HG02885 (cell line): ENCODE measurements at regions not wholly inside any gene's neighbourhood (a gene's known extent, or its start where the extent isn't known, plus 50 kb on each side); places are given as distances from the start of the nearest gene placed in this dataset.

Experiments
- ATAC-seq: cut with Tn5 transposase; IDR thresholded peaks from one replicate; pipeline ENCODE4 v1.9.1; 2021; ENCODE audit warnings: mild to moderate bottlenecking; ENCODE audit not compliant: unreplicated experiment, poor library complexity

DNA sequence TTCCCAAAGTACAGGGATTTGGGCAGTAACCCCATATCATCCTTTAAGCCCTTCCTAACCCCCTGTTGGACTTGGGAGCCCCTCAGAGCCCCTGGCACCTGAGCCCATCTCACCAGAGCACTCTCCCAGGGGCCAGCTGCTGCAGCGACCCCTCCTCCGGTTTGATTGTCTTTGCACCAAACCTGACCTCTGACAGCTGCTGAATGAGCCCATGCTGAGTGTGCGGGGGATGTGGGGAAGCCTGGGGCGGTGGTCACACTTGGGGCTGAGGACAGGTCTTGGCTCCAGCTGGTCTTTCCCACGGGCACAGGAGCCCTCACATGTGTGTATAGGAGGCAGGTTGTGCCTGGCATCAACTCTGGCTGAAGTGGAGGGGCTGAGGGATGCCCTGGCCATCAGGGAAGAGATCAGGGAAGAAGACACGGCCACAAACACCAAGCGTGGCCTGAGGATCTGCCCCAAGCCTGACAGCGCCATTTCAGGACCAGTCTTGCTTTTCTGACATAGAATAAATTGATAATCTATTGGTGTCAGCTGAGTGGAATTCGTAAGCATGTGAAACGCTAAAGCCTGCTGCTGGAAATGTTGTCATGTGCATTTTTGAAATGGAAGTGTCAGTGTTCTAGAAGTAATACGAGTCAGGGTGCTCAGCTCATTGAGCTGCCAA lies 102.4 kb downstream of the ACKR3 start:
- no peak for ATAC-seq

DNA sequence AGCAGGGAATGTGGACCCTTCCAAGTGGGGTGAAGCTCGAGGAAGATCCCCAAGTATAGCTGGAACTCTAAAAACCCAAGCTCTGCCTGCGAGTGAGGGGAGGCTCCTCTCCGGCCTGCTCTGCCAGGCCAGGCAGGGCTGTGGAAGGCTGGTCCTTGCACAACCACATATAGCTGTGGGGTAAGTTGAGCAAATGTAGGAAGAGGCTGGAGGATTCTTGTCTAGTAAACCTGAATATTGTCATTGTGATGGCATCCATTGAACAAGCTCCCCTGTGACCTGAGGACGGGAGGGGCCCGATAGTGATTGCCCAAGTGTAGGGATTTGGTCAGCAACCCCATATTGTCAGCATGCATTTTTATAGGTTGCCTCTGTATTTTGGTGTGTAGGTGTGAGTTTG lies 103.0 kb downstream of the ACKR3 start:
- ATAC-seq = no peak

DNA sequence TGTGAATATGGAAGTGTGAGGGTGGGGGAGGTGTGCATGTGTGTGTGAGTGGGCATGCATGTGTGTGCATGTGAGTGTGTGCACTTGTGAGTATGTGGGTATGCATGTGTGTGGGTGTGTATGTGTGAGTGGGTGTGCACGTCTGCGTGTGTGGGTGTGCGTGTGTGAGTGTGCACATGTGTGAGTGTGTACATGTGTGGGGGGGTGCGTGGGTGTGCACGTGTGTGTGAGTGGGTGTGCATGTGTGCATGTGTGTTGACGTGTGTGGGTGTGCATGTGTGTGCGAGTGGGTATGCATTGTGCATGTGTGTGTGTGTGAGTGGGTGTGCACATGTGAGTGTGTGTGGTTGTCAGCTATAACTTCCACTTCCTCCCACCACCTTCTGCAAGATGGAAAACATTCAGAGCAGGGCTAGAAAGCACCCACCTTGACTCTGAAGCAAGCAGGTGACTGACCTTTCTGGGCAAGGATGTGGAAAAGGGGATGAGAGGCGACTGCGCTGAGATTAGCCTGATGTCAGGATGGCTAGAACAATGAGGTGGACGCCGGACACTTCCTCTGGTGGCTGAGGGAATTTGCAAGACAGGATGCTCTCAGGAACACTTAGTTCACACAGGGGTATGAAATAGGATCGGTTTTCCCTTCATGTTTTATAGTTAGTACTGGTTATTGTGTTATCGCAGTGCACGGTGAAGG lies 103.6 kb downstream of the ACKR3 start:
- ATAC-seq = no peak

DNA sequence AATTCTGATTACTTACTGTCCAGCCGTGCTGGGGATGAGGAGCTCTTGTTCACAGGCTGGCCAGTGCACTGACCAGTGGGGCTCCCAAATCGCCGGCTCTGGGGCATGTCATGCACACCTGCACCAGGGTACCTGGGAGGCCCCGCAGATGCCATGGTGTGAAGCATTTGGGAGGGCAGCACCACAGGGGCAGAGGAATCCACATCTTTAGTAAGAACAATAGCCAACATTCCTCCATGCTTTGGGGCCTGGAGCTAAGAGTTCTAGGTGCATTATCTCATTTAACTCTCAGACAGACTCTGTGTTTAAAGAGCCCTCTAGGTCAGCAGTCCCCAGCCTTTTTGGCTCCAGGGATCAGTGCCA lies 104.2 kb downstream of the ACKR3 start:
- ATAC-seq = no peak

DNA sequence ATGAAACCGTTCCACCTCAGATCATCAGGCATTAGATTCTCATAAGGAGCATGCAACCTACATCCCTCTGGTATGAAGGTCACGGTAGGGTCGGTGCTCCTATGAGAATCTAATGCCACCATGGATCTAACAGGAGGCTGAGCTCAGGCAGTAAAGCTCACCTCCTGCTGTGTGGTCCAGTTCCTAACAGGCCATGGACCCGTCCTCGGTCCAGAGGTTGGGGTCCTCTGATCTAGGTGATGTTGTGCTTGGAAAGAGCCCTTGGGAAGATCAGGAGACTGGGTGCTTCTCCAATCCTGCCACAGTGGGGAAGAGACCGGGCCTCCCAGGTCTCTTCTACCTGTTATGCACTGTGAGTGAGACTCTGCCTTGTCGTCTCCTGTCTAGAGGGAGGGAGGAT lies 104.6 kb downstream of the ACKR3 start:
- no peak for ATAC-seq

DNA sequence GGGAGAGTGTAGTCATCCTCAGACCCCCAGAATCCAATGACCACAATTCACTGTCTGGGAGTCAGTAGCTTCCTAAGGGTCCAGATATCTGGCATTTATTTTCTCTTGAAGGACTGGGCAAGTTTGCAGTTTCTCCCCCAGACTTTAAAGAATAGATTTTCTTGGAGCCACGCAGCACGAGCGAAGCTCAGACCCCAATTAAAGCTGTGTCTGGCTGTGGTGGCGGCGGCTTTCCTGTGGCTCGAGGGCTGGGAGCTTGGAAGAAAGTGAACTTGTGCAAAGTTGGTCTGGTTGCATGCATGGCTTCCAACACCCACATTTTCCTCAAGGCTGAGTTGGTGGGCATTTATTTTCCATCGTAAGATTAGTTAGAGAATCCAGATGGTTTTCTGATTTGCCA lies 105.0 kb downstream of the ACKR3 start:
- no peak for ATAC-seq

DNA sequence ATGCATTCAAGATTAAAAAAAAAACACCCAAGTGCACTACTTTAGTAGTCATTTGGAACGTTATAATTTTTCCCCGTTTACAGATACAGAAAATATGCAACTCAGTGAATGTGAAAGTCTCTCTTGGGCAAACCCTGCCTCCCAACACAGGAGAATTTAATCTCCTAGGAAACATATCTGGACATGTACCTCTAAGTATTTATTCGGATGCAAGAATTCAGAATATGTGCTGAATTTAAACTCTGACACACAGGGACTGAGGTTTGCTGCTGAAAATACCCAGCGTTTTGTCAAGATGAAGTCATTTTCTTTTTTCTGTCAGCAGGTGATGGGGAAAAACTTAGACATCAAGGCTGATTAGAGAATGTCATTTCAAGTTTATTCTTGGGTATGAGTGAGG lies 105.4 kb downstream of the ACKR3 start:
- ATAC-seq = no peak

DNA sequence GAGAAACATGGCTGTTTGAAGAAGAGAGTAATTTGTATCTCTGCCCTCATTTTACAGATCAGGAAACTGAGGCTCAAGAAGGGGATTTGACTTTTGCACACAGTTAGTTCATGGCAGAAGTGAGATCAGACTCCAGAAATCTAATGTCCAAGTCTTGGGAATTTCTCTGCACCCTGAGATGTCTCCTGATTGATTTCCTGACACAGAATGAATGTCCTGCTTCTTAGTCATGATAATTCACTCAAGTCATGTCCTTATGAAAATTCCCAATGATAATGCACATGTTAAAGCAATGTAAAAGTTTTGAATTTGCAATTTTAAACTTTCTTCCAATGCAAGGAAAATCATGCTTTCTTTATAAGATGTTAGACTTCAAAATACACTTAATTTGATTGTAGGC lies 105.9 kb downstream of the ACKR3 start:
- ATAC-seq = no peak

DNA sequence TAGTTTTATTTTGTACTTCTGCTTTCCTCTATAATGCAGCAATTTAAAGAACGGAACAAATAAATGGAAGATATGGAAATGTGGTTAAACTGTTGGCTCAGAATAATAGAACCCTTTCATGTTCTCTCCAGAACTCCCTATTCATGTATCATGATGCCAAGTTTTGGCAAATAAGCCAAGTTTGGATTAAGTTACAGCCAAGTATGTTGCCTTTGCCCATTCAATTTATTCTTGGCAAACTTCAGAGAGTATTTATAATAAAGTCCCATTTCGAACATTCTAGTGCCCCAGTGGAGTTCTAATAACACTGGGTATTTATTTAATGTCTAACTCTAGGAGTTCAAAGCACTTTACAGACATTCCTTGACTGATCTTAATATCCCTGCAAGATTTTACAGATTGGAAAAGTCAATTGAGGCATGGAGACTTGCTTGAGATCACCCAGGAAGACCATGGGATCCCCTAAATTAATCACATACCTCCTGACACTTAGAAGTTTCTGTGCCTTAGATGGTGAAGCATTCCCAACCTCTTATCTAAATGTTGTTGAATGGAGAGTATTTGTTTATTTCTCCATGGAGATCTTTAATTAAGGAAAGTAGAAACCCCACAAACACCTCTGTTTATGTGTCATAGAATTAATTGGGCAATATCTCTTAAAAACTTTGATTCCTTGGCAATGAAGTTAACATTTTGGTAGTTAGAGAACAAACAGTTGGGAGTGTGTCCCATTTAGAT lies 106.7 kb downstream of the ACKR3 start:
- no peak for ATAC-seq

DNA sequence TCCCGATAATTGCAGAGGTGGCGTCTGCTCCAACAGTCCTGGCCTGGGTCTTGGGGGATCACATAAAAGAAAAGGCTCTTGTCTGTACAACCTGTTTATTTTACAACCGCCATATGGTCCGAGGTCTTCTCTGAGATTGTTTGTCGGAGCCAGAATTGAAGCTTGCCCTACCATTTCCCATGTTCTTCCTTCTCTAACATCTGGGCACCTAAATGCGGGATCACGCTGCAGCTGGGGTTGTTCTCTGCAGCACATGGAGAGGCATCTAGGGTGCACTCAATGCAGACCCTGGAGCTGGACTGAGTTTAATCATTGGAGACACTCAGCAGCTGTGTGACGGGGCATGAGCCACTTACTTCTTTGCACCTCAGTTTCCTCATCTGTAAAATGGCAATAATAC lies 107.7 kb downstream of the ACKR3 start:
- no peak for ATAC-seq

DNA sequence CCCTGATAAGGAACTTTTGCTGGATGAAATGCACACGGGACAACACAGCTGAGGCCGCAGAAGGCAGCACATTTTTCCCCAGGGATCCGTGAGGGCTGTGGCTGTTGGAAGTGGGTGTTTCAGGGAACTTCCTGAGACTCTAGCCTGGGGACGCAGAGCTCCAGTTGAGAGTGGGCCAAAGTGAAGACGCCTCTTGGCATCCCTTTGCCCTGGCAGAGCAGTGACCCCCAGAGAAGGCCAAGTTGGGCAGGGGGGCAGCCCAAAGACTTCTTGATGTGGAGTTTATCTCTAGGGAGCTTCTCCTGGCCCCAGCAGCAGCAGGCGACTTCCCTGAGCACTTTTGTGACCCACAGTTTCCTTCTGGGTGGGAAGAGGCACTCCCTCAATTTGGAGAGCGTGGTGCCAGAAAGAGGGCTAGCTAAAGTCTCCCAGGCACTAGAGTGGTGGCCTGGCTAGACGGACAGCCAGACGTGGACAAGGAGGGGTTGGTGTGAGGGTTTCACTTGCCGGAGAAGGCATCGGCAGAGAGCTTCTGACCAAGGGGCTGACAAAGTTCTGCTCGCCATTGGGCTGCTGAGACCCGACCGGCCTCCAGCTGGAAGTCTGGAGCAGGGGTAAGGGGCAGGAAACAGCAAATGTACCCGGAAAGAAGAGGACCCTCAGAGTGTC lies 108.8 kb downstream of the ACKR3 start:
- no peak for ATAC-seq

DNA sequence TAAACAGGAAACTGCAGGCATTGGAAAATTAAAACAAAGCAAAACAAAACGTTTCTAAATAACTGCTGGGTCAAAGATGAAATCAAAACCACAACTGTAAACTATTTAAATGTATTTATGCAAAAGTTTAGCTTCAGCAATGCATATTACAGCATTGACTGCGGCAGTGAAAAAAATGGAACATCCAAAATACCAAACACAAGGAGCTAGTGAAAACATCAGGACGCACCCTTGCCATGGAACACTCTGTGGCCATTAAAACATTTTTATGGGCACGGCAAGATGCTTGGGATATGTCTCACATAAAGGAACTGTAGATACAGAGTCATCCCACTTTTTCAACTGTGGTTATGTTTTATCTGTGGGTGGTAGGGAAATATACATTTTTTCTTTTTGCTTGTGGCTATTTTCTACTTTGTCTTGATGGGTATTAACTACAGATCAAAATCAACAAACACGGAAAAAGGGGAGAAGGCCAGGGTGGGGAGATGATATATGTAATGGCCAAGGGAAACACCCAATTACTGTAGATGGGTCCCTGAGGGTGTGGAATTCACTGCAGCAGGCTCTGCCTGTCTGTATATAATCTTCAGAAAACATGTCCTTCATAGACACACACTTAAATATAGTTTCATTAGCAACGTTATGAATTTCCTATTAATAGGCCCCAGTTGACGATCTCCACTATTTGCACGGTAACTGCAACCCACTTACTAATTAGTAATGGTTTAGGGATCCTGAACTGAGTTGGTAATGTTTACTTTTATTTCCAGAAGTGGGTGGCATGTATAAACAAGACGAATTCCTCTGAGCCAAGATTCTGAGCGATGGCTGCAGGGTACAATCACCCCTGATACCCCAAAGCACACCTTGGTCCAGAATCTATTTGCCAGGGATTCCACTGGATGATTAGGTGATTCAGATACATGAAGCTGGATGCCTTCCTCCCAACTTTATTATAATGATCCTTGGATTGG lies 110.5 kb downstream of the ACKR3 start:
- ATAC-seq = no peak

DNA sequence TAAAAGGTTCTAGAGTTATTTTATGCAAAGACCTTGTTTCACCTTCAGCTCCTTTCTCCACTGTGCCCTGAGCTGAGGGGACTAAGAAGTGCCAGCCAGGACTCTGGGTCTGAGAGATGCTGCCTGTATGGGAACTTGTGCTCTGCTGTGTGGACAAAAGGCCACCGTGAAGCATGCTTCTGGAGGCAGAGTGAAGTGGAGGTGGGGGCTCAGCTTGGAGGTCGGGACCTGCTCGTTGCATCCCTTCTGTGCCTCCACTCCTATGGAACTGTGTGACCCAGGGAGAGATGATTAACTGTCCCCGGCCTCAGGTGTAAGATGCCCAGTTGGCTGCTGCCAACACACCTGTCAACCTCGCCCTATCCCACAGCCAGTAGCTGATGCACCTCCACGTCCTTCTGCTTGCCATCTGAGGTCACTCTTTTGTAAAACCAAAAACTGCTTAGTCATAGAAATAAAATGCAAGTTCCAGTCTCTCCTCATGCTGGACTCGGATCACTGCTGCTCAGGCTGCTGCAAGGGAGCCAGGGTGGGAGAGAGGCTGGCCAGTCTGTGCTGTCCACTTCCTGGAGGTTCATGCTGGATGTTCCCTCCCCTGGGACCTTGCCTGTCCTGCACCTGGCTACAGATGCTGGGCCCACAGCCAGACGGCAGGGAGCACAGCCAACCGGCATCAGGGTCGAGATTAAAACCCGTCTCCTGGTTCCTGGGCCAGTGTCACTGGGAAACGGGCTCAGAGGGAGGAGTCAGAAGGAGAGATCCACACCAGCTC lies 113.2 kb downstream of the ACKR3 start:
- ATAC-seq = no peak

DNA sequence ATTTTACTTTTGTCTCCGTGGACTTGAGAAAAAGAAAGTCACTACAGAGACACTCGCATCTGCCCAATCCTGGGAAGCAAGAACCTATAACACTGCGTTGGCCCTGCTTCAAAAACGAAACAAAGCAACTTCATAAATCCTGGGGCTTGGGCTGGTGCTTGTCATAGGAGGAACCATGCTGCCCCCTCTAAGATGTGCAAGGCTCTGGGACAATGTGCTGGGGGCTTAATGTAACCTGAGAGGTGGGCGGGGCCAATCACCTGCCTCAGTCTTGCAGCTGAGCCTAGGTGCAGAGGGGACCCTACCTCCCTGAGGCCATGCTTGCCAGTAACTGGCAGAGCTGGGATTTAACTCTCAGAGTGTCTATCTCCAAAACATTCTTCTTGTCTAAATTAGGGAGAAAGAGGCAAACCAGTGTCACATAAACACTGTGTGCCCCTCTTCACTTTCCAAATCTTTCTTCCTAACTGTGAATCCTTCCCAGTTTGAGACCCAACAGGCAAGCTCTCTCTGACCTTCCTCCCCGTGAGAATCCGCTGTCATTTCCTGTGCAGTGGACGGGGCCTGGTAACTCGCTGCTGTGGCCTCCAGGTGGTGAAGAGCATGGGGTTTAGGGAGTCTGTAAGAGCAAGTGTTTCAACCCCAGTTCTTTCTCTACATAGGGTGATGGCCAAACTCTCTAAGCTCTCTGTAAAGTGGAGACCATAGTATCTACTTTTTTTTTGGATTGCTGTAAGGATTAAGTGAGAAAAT lies 115.1 kb downstream of the ACKR3 start:
- ATAC-seq = no peak

DNA sequence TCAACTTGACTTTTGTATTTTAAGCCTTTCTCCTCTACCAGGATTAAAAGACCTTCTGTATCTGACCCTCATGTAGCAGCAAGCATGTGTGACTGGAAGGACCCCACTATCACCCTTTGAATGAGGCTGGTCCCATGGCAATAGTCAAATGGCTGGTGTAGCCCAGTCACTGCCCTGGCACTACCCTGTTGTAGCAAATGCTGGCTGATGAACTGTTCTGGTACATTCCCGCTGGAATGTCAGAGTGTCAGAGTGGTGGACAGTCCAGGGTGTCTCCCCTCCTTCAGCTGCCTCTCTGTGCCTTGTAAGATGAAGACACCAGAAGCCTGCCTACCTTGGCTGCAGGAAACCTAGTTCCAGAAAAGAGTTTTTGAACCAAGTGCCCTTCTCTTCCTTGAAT lies 115.7 kb downstream of the ACKR3 start:
- ATAC-seq = no peak

DNA sequence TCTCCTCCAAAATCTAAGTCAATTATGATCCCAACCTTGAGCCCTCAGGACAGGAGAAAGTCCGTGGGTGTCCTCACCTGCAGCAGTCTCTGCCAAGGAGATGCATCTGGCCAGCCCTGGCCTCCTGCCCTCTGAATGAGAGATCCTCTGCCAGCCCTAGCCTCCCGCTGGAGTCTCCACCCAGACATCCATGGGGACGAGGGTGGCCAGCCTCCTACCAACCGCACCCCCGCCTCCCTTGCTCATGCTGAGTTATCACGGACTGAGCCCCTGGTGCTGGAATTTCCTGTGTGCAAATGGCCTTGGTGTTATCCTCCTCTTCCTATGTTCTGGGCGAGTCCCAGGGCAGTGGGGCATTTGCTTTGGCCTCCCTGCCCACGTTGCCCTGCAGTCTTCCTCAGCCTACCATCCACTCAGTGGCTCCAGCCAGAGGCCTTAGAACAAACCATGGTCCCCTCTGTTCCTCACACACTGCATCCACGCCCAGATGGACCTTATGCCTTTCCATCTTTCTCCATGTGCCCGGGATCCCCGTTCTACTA lies 116.4 kb downstream of the ACKR3 start:
- no peak for ATAC-seq

DNA sequence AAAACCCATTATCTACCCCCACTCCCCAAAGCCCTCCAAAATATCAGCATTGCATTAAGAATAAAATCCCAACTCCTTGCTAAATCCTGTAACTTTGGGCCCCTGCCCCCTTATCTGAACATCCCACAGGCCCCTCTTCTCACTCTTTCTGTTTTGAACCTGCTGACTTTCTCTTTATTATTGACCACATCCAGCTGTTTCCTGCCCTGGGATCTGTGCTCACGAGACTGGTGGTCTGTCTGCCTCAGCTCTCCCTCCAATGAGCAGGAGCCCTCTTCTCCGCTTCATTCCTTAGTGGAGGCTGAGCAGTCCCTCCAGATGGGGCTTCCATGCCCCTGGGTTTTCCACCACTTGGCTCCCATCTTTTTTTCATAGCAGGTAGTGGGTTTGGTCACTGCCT lies 116.9 kb downstream of the ACKR3 start:
- no peak for ATAC-seq

DNA sequence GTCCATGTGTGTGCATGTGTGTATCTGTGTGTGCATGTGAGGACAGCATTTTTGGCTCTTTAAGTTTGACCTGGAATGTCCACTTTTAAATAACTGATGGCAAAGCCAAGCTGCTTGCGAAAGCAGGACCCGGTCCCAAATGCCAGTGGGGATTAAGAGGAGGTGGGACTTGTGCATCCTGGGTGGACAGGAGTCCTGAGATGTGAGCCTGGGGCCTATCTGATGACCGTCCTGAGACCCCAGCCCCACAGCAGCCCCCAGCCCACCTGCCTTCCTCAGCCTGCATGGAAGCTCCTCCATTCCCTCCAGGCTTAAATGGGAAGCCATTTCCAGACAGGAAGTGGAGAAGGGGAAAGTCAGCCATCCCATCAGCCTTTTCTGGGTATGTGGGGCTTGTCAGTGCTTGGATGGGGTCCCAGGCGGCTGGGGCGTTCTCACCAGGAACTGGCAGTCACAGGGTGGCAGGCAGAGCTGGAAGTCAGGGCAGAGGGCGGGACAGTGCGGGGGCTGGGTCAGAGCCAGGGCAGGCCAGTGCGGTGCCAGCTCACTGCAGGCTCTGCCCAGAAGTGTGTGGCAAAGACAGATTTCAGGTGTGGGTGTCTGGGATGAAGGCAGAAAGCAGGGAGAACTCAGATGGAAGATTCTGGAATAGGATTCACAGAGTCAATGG lies 117.8 kb downstream of the ACKR3 start:
- no peak for ATAC-seq
